B cell (primary cell): ENCODE measurements at regions not wholly inside any gene's neighbourhood (a gene's known extent, or its start where the extent isn't known, plus 50 kb on each side); places are given as distances from the start of the nearest gene placed in this dataset.
"Not testable (repeated sequence)": the region's sequence is repeated elsewhere in the genome, so short reads cannot be mapped to it uniquely, and the experiment has no call there.

Experiments used
- ATAC-seq: fragments of 200-7000 bp; cut with Tn5 transposase; one replicate; pipeline ENCODE4 v1.10.0; 2021; ENCODE audit warnings: low read depth, mild to moderate bottlenecking, moderate number of reproducible peaks, moderate library complexity
- CTCF ChIA-PET: fragments of 350-600 bp; sonication (Branson Sonifier 250); formaldehyde crosslinking; loops from one replicate; lab custom pipeline; 2021; ENCODE audit warnings: antibody characterized with exemption, inconsistent platforms; lab: Charles Lee
- POLR2A ChIA-PET: fragments of 350-600 bp; sonication (Branson Sonifier 250); formaldehyde crosslinking; loops from one replicate; lab custom pipeline; 2021; ENCODE audit warnings: antibody characterized with exemption; lab: Charles Lee
- DNase-seq: peaks from one replicate; pipeline ENCODE4 v3.0.0; 2013
- H2AFZ ChIP-seq: 2 replicates; pipeline ENCODE4 v1.6.1; 2012; ENCODE audit warnings: mild to moderate bottlenecking, low read depth, low read length; ENCODE audit not compliant: insufficient read depth, poor library complexity, severe bottlenecking
- H3K27ac ChIP-seq, 2 donors: 1 replicate in 1 of 2; 2 replicates in 1 of 2; pipeline ENCODE4 v1.5.1; 2012 to 2013; ENCODE audit warnings: low read length in 2 of 2, mild to moderate bottlenecking in 2 of 2, moderate library complexity in 1 of 2
- H3K27me3 ChIP-seq, 4 experiments: fragments of 200-600 bp in 1 of 4; sonication (generic) in 1 of 4; replicated peaks in 1 of 4; 1 replicate in 2 of 4; 2 replicates in 2 of 4; pipeline versions ENCODE4 v1.6.1 to v1.7.0; 2013 to 2016; ENCODE audit warnings: low read length in 3 of 4, mild to moderate bottlenecking in 2 of 4, mixed read lengths in 1 of 4, moderate library complexity in 1 of 4; ENCODE audit not compliant: insufficient read depth in 4 of 4, control insufficient read depth in 3 of 4; ENCODE audit errors: control extremely low read depth in 1 of 4
- H3K36me3 ChIP-seq, 2 experiments: replicated peaks in 1 of 2; 1 replicate in 1 of 2; 2 replicates in 1 of 2; pipeline versions ENCODE4 v1.6.1 to v1.7.1; 2013; ENCODE audit warnings: low read length in 1 of 2; ENCODE audit not compliant: insufficient read depth in 2 of 2, control insufficient read depth in 1 of 2; ENCODE audit errors: control extremely low read depth in 1 of 2, extremely low read depth in 1 of 2
- H3K4me1 ChIP-seq, 2 donors: fragments of 200-600 bp in 1 of 2; sonication (generic) in 1 of 2; 1 replicate in 1 of 2; 2 replicates in 1 of 2; pipeline versions ENCODE4 v1.5.1 to v1.6.1; 2013 to 2017; ENCODE audit warnings: low read length in 2 of 2; ENCODE audit not compliant: control insufficient read depth in 2 of 2, insufficient read depth in 2 of 2
- H3K4me2 ChIP-seq: replicated peaks from 2 replicates; pipeline ENCODE3; 2012; ENCODE audit warnings: mild to moderate bottlenecking, low read depth, low read length; ENCODE audit not compliant: poor library complexity, severe bottlenecking
- H3K4me3 ChIP-seq, 5 experiments: fragments of 200-600 bp in 1 of 5; sonication (generic) in 1 of 5; 1 replicate in 3 of 5; 2 replicates in 2 of 5; pipeline versions ENCODE4 v1.5.1 to v1.7.0; 2011 to 2016; ENCODE audit warnings: low read length in 4 of 5, mild to moderate bottlenecking in 4 of 5, low read depth in 2 of 5, control low read depth in 1 of 5, moderate library complexity in 1 of 5; ENCODE audit not compliant: insufficient read depth in 1 of 5; ENCODE audit errors: control extremely low read depth in 1 of 5, extremely low read depth in 1 of 5
- H3K79me2 ChIP-seq: fragments of 200-600 bp; sonication (generic); one replicate; pipeline ENCODE4 v1.6.0; 2016; ENCODE audit warnings: low read length; ENCODE audit not compliant: control insufficient read depth, insufficient read depth
- H3K9ac ChIP-seq: fragments of 200-600 bp; sonication (generic); 2 replicates; pipeline ENCODE4 v1.6.1; 2017; ENCODE audit warnings: mild to moderate bottlenecking, low read length, moderate library complexity
- H3K9me3 ChIP-seq, 3 donors: one replicate each; pipeline versions ENCODE4 v1.6.1 to v1.7.1; 2013; ENCODE audit warnings: low read length in 2 of 3; ENCODE audit not compliant: control insufficient read depth in 2 of 3, insufficient read depth in 1 of 3; ENCODE audit errors: control extremely low read depth in 1 of 3
- H4K20me1 ChIP-seq: 2 replicates; pipeline ENCODE4 v1.6.0; 2012; ENCODE audit warnings: mild to moderate bottlenecking, low read length; ENCODE audit not compliant: insufficient read depth, control insufficient read depth, poor library complexity, severe bottlenecking
- H3K27ac Mint-ChIP-seq: one replicate; pipeline ENCODE4 v1.8.0; 2021; ENCODE audit warnings: mixed read lengths
- H3K27me3 Mint-ChIP-seq: one replicate; pipeline ENCODE4 v1.8.0; 2021; ENCODE audit warnings: mixed read lengths
- H3K4me1 Mint-ChIP-seq: one replicate; pipeline ENCODE4 v1.8.0; 2021; ENCODE audit warnings: mixed read lengths
- H3K4me3 Mint-ChIP-seq: one replicate; pipeline ENCODE4 v1.8.0; 2021; ENCODE audit warnings: mixed read lengths
- H3K9me3 Mint-ChIP-seq: one replicate; pipeline ENCODE4 v1.8.0; 2022; ENCODE audit warnings: mixed read lengths; ENCODE audit not compliant: insufficient read depth
- EZH2 ChIP-seq: IDR thresholded peaks from 2 replicates; pipeline ENCODE4 v1.6.1; 2012; ENCODE audit warnings: borderline replicate concordance, low read depth, mild to moderate bottlenecking, moderate library complexity, low read length; ENCODE audit not compliant: insufficient read depth, poor library complexity, severe bottlenecking
- WGBS: methylation state at CpG from one replicate; pipeline ENCODE4 v1.1.5; 2013; ENCODE audit warnings: missing lambda C conversion rate; ENCODE audit not compliant: insufficient coverage; 5-methylcytosine and 5-hydroxymethylcytosine counted together
- intact Hi-C: fragments of 100-400 bp; cut with micrococcal nuclease; formaldehyde crosslinking; loops from one replicate; pipeline ENCODE4 v1.10.0; 2022

- H4K20me1 ChIP-seq, intact Hi-C loops, H3K4me1 Mint-ChIP-seq, CTCF ChIA-PET, H3K4me1 ChIP-seq, DNase-seq, H3K4me3 Mint-ChIP-seq, H3K4me3 ChIP-seq, H3K9me3 ChIP-seq, H3K9ac ChIP-seq, H3K4me2 ChIP-seq, H3K9me3 Mint-ChIP-seq, H3K27ac Mint-ChIP-seq, ATAC-seq, H3K36me3 ChIP-seq, H3K79me2 ChIP-seq, POLR2A ChIA-PET, H3K27ac ChIP-seq, H2AFZ ChIP-seq: not testable (repeated sequence)
- 55% methylated on average over 7 of the region's 16 CpGs for WGBS
- peaks cover 21% of the 10 kb centered on the region for H3K27me3 Mint-ChIP-seq
- H3K27me3 ChIP-seq = peaks cover 0 to 12% (median 9%) of the 10 kb centered on the region in 4 experiments
Measured at GRCh38 chr12:3397596-3397995, 93.4 kb upstream of the PRMT8 start.

- Histone ChIP-seq H3K4me2 (no peak overlapping the region), H3K79me2 (no peaks in the 10 kb centered on the region), H3K9me3 (no peaks in the 10 kb centered on the region), H4K20me1 (no peaks in the 10 kb centered on the region), H3K27me3 (peaks cover 0 to 12% (median 9%) of the 10 kb centered on the region in 4 experiments), H2AFZ (no peak overlapping the region), H3K27ac (no peak overlapping the region), H3K4me3 (no peak overlapping the region), H3K36me3 (no peaks in the 10 kb centered on the region), H3K9ac (no peak overlapping the region), H3K4me1 (no peaks in the 10 kb centered on the region)
- peaks cover 3% of the 10 kb centered on the region for H3K9me3 Mint-ChIP-seq
- no peak overlapping the region for H3K4me3 Mint-ChIP-seq
- peaks cover 21% of the 10 kb centered on the region for H3K27me3 Mint-ChIP-seq
- intact Hi-C loops = no loop called here
- no peaks in the 10 kb centered on the region for H3K4me1 Mint-ChIP-seq
- TF ChIP-seq EZH2 = no peak
- DNase-seq (no peak), ATAC-seq (no peak)
- H3K27ac Mint-ChIP-seq = no peak overlapping the region
- WGBS = 75% methylated on average over 4 of the region's 6 CpGs
- ChIA-PET CTCF (no interaction called here), POLR2A (no interaction called here)
Measured at GRCh38 chr12:3398196-3398789, 92.7 kb upstream of the PRMT8 start.
